ENCODE measurements at regions not wholly inside any gene's neighbourhood (a gene's known extent, or its start where the extent isn't known, plus 50 kb on each side); places are given as distances from the start of the nearest gene placed in this dataset.

GRCh38 chr4:15348695-15349094 is 79.1 kb upstream of the C1QTNF7 start:
- Histone ChIP-seq H3K79me2 (ENCODE audit: insufficient read depth, low read depth) (no peaks in the 10 kb centered on the region), H3K27me3 (ENCODE audit: insufficient read depth, low read depth) (no peaks in the 10 kb centered on the region), H3K4me1 (ENCODE audit: low read depth, poor library complexity, severe bottlenecking) (no peaks in the 10 kb centered on the region), H4K20me1 (ENCODE audit: insufficient read depth) (no peaks in the 10 kb centered on the region), H3K4me3 (IDR thresholded peaks at IDR 0.05; ENCODE audit: insufficient read depth, low read depth, low read length) (no peak overlapping the region), H3K36me3 (ENCODE audit: insufficient read depth) (no peaks in the 10 kb centered on the region), H2AFZ (ENCODE audit: low read depth) (no peak overlapping the region), H3K27ac (no peak overlapping the region), H3K9ac (no peak overlapping the region), H3K4me2 (no peak overlapping the region)
- no peak for TF ChIP-seq CTCF (conservative IDR thresholded peaks at IDR 0.05; ENCODE audit: low read depth, low read length)

- no peak overlapping the region for H3K4me2 ChIP-seq
- no peak for TF ChIP-seq CTCF (conservative IDR thresholded peaks at IDR 0.05; ENCODE audit: low read depth, low read length)
- no peak overlapping the region for H2AFZ ChIP-seq (ENCODE audit: low read depth)
Measured at GRCh38 chr4:15349531-15349935, 78.3 kb upstream of the C1QTNF7 start.

GRCh38 chr4:15349965-15350364 is 77.9 kb upstream of the C1QTNF7 start:
- Histone ChIP-seq H3K9ac (no peak overlapping the region), H3K4me1 (ENCODE audit: low read depth, poor library complexity, severe bottlenecking) (no peaks in the 10 kb centered on the region), H3K4me3 (IDR thresholded peaks at IDR 0.05; ENCODE audit: insufficient read depth, low read depth, low read length) (no peak overlapping the region), H3K79me2 (ENCODE audit: insufficient read depth, low read depth) (no peaks in the 10 kb centered on the region), H3K36me3 (ENCODE audit: insufficient read depth) (no peaks in the 10 kb centered on the region), H4K20me1 (ENCODE audit: insufficient read depth) (no peaks in the 10 kb centered on the region), H3K4me2 (no peak overlapping the region), H3K27ac (no peak overlapping the region), H3K27me3 (ENCODE audit: insufficient read depth, low read depth) (no peaks in the 10 kb centered on the region), H2AFZ (ENCODE audit: low read depth) (no peak overlapping the region)
- TF ChIP-seq CTCF (conservative IDR thresholded peaks at IDR 0.05; ENCODE audit: low read depth, low read length) = no peak

More at GRCh38 chr4:15349531-15349935, 78.3 kb upstream of the C1QTNF7 start:
- no peaks in the 10 kb centered on the region for H3K4me1 ChIP-seq (ENCODE audit: low read depth, poor library complexity, severe bottlenecking)
- no peaks in the 10 kb centered on the region for H3K79me2 ChIP-seq (ENCODE audit: insufficient read depth, low read depth)
- no peaks in the 10 kb centered on the region for H3K27me3 ChIP-seq (ENCODE audit: insufficient read depth, low read depth)
- no peaks in the 10 kb centered on the region for H4K20me1 ChIP-seq (ENCODE audit: insufficient read depth)
- no peaks in the 10 kb centered on the region for H3K36me3 ChIP-seq (ENCODE audit: insufficient read depth)
- H3K27ac ChIP-seq = no peak overlapping the region
- H3K9ac ChIP-seq = no peak overlapping the region
- H3K4me3 ChIP-seq (IDR thresholded peaks at IDR 0.05; ENCODE audit: insufficient read depth, low read depth, low read length) = no peak overlapping the region

GRCh38 chr4:15352524-15352923 is 75.3 kb upstream of the C1QTNF7 start:
- Histone ChIP-seq H3K79me2 (ENCODE audit: insufficient read depth, low read depth) (no peaks in the 10 kb centered on the region), H3K36me3 (ENCODE audit: insufficient read depth) (no peaks in the 10 kb centered on the region), H4K20me1 (ENCODE audit: insufficient read depth) (no peaks in the 10 kb centered on the region), H3K27me3 (ENCODE audit: insufficient read depth, low read depth) (no peaks in the 10 kb centered on the region), H3K4me2 (no peak overlapping the region), H3K4me3 (IDR thresholded peaks at IDR 0.05; ENCODE audit: insufficient read depth, low read depth, low read length) (no peak overlapping the region), H3K4me1 (ENCODE audit: low read depth, poor library complexity, severe bottlenecking) (no peaks in the 10 kb centered on the region), H2AFZ (ENCODE audit: low read depth) (no peak overlapping the region), H3K9ac (no peak overlapping the region), H3K27ac (no peak overlapping the region)
- no peak for TF ChIP-seq CTCF (conservative IDR thresholded peaks at IDR 0.05; ENCODE audit: low read depth, low read length)
